ENCODE measurements at regions not wholly inside any gene's neighbourhood (a gene's known extent, or its start where the extent isn't known, plus 50 kb on each side); places are given as distances from the start of the nearest gene placed in this dataset.

- no peak for TF ChIP-seq CTCF (IDR thresholded peaks at IDR 0.05)
- TF ChIP-seq ZFX (IDR thresholded peaks at IDR 0.05; ENCODE audit: borderline replicate concordance): no peak
These were observed 134.6 kb upstream of the MAP3K1 start for GRCh38 chr5:56680731-56681130.
